ENCODE measurements at regions not wholly inside any gene's neighbourhood (a gene's known extent, or its start where the extent isn't known, plus 50 kb on each side); places are given as distances from the start of the nearest gene placed in this dataset.

GRCh38 chr10:8420182-8420581, 365.7 kb downstream of the GATA3 start:
- no peak for TF ChIP-seq CTCF (IDR thresholded peaks at IDR 0.05)
- TF ChIP-seq POLR2A (IDR thresholded peaks at IDR 0.05) = no peak

Data from esophagus squamous epithelium (tissue), 4 donors.